ENCODE measurements at regions not wholly inside any gene's neighbourhood (a gene's known extent, or its start where the extent isn't known, plus 50 kb on each side); places are given as distances from the start of the nearest gene placed in this dataset.
"Not testable (repeated sequence)": the region's sequence is repeated elsewhere in the genome, so short reads cannot be mapped to it uniquely, and the experiment has no call there.

- DNase-seq, result not testable (repeated sequence)
These were observed 101.0 kb upstream of the TBX18 start for GRCh38 chr6:84865372-84865771.

GRCh38 chr6:84862843-84863242, 98.4 kb upstream of the TBX18 start:
- no peak for DNase-seq

DNA sequence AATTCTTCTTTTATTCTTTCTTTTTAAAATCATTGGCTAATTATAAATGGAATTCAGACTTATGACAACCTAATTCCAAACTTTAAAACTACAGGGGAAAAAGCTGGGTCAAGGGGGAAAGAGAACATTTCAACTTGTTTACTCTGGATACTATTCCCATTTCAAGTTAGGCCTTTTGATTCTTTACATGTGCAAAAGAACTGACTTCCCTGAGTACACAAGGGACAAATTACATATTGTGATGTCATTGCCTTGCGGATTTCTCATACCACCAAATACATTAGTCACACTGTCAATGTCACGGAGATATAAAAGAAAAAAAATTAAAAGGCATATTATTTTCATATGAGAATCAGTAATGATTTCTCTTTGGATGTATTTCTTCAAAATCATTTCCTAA, 96.5 kb upstream of the TBX18 start:
- DNase-seq, result no peak

GRCh38 chr6:84860509-84860908, 96.1 kb upstream of the TBX18 start:
- no peak for DNase-seq

GRCh38 chr6:84854811-84855400, 90.5 kb upstream of the TBX18 start:
- DNase-seq, result no peak

DNA sequence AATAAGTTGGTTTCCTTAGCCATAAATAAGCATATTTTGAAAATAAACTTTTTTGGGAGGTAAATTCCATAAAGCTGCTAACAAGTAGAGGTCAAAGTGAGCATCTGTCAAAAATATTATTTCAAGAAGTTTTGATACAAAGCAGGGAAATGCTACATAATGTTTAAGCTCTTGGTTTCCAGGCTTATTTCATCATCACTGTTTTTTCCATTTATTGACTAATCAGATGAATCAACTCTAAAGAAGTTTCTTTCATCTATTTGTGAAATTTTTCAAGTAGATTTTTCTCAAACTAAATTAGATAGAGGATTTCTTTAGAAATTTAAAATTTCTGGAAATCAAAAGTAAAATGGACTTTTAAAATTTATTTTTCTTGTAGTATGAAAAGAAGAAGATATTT, 89.5 kb upstream of the TBX18 start:
- DNase-seq, result no peak

DNA sequence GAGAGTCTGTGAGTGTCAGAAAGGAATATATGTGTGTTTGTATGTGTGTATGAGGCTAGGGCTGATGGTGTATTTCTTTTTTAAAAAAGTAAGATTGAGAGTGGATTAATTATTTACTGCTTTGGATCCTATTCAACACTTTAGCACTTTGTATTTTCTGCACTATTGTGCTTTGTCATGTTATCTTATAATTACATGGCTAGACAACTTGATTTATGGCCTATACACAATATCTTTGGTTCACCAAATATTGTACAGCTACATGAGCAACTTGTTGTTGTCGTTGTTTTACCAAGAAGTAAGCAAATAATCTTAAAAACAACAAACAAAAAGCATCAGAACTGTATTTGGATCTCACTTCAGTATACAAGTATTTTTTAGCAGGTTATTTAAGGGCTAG, 84.6 kb upstream of the TBX18 start:
- no peak for DNase-seq

- no peak for DNase-seq
These were observed 83.2 kb upstream of the TBX18 start for GRCh38 chr6:84847390-84848160.

GRCh38 chr6:84842525-84843166, 78.2 kb upstream of the TBX18 start:
- no peak for DNase-seq

DNA sequence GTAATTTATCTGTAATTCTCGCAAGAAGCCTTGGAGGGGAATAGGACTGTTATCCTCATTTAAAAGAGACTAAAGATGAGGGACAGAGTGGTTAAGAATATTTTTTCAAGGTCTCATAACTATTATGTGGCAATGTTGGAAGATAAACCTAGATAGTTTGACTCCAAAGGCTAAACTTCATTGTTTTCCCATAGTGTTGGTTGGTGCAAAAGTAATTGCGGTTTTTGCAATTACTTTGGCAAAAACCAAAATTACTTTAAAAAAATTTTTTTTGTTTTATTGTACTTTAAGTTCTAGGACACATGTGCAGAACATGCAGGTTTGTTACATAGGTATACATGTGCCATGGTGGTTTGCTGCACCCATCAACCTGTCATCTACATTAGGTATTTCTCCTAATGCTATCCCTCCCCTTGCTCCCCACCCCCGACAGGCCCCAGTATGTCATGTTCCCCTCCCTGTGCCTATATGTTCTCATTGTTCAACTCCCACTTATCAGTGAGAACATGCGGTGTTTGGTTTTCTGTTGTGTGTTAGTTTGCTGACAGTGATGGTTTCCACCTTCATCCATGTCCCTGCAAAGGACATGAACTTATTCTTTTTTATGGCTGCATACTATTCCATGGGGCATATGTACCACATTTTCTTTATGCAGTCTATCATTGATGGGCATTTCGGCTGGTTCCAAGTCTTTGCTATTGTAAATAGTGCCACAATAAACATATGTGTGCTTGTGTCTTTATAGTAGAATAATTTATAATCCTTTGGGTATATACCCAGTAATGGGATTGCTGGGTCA, 72.9 kb upstream of the TBX18 start:
- not testable (repeated sequence) for DNase-seq

DNA sequence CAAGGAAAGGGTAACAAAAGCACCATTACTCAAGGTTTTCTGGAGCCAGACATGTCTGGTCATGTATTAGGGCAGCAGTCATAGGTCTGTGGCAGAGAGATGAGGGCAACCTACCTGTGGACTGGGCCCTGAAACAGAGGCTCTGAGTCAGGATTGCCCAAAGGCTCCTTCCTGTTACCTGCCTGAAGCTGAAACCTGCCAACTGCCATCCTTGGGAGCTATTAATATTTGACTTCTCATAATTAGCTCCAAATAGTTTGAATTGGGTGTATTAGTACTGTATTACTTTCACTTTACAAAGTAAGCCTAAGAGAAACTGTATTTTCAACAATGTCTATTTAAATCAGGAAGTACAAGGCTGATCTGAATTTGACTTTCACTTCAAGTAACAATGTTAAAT, 72.0 kb upstream of the TBX18 start:
- DNase-seq, result no peak

GRCh38 chr6:84835340-84835739, 70.9 kb upstream of the TBX18 start:
- DNase-seq, result no peak

- DNase-seq, result not testable (repeated sequence)
These were observed 67.5 kb upstream of the TBX18 start for GRCh38 chr6:84831924-84832323.

DNA sequence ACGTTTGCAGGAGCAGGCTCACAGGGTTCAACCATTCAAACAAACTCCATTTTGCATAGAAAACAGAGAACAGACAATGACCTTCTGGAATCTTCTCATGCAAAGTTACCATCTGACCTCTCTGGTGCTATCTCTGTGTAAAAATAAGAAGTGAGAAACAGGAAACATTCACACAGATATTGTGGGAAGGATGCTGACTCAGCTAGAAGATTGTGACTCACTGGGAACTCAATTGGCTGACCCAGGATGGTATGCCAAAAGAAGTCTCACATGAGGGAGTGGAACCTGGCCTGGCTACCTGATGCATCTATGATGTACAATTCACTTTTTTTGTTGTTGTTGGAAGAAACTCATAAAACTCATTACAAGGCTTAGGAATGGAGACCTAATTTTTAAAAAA, 61.1 kb upstream of the TBX18 start:
- DNase-seq, result no peak

GRCh38 chr6:84821314-84821713, 56.9 kb upstream of the TBX18 start:
- DNase-seq, result not testable (repeated sequence)

DNA sequence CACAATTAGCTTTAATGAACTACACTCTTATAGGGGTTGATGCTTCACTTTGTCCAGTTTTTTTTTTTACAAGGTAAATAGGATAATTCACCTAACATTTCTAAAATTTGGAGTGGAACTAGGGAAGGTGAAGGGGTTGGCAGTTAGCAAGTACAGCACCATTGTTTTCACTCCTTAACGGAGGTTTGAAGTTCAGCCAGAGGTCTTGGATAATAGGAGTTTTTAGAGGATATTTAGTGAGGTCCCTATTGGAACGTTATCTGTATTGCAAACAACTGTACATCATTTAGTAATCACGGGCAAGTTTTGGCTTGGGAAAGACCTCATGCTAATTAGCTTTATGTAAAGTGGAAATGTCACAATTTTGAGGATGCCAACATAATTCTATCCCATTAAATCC, 52.3 kb upstream of the TBX18 start:
- no peak for DNase-seq

GRCh38 chr6:84815896-84816735, 51.7 kb upstream of the TBX18 start:
- DNase-seq, result no peak

Data from stimulated activated CD4-positive, alpha-beta T cell treated with anti-CD3 and anti-CD28 coated beads, Interleukin-4, amount 100 ng/mL, for 1 hour (primary cell).